ENCODE measurements at regions not wholly inside any gene's neighbourhood (a gene's known extent, or its start where the extent isn't known, plus 50 kb on each side); places are given as distances from the start of the nearest gene placed in this dataset.

DNA sequence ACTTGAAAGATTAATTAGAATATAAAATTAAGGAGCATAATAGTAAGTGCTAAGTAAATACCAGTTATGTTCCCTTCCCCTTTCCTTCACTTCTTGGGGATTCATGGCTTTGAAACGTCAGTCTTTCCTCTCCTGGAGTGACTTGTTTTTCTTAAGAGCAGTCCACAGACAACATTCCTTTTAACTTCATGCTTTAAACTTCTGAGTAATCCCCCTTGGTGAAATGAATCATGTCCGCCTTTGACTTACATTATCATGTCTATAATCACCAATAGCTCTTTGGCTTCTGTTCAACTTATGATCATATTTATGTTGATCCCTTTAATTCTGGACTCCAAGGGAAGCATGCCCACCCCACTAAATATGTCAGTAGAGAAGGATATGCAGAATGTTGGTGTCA, 1012.1 kb upstream of the SLIT2 start:
- TF ChIP-seq CTCF (IDR thresholded peaks at IDR 0.05), result no peak
- TF ChIP-seq POLR2A (IDR thresholded peaks at IDR 0.05), result no peak

Measured in testis (tissue), 2 donors.